DMS 273 treated with DMSO at 0.1 percent for 48 hours (cell line): ENCODE measurements at regions not wholly inside any gene's neighbourhood (a gene's known extent, or its start where the extent isn't known, plus 50 kb on each side); places are given as distances from the start of the nearest gene placed in this dataset.

Experiments used
- DNase-seq: peaks from one replicate; lab custom pipeline; 2025; lab: John Stamatoyannopoulos, UW

GRCh38 chr18:78677483-78678317 is 301.9 kb upstream of the SALL3 start:
- DNase-seq = no peak

GRCh38 chr18:78678318-78678695 is 301.3 kb upstream of the SALL3 start:
- DNase-seq = no peak

- no peak for DNase-seq
These were observed 300.6 kb upstream of the SALL3 start for GRCh38 chr18:78679031-78679430.

- DNase-seq = no peak
These were observed 299.9 kb upstream of the SALL3 start for GRCh38 chr18:78679613-78680260.

GRCh38 chr18:78681396-78681795 is 298.2 kb upstream of the SALL3 start:
- DNase-seq = no peak

GRCh38 chr18:78681934-78682333 is 297.7 kb upstream of the SALL3 start:
- DNase-seq = no peak

GRCh38 chr18:78682716-78683115 is 296.9 kb upstream of the SALL3 start:
- DNase-seq = no peak

- DNase-seq = no peak
These were observed 296.2 kb upstream of the SALL3 start for GRCh38 chr18:78683191-78684010.

- no peak for DNase-seq
These were observed 294.2 kb upstream of the SALL3 start for GRCh38 chr18:78685250-78685979.

GRCh38 chr18:78685980-78686530 is 293.6 kb upstream of the SALL3 start:
- no peak for DNase-seq

GRCh38 chr18:78686976-78687685 is 292.5 kb upstream of the SALL3 start:
- no peak for DNase-seq

- DNase-seq = no peak
These were observed 291.9 kb upstream of the SALL3 start for GRCh38 chr18:78687736-78688135.

- no peak for DNase-seq
These were observed 291.4 kb upstream of the SALL3 start for GRCh38 chr18:78688249-78688648.

- no peak for DNase-seq
These were observed 290.7 kb upstream of the SALL3 start for GRCh38 chr18:78688916-78689315.

GRCh38 chr18:78689606-78690005 is 290.0 kb upstream of the SALL3 start:
- DNase-seq = no peak

- DNase-seq = no peak
These were observed 287.5 kb upstream of the SALL3 start for GRCh38 chr18:78692105-78692504.

- no peak for DNase-seq
These were observed 286.2 kb upstream of the SALL3 start for GRCh38 chr18:78693429-78693828.

GRCh38 chr18:78696698-78697435 is 282.8 kb upstream of the SALL3 start:
- no peak for DNase-seq

- DNase-seq = no peak
These were observed 282.2 kb upstream of the SALL3 start for GRCh38 chr18:78697446-78697845.

GRCh38 chr18:78698914-78699313 is 280.7 kb upstream of the SALL3 start:
- DNase-seq = no peak
